ENCODE measurements at regions not wholly inside any gene's neighbourhood (a gene's known extent, or its start where the extent isn't known, plus 50 kb on each side); places are given as distances from the start of the nearest gene placed in this dataset.

GRCh38 chr14:87540339-87540738 is 452.6 kb downstream of the GALC start:
- H3K27me3 ChIP-seq (replicated peaks; ENCODE audit: insufficient read depth, low read depth, low read length, poor library complexity) = no peaks in the 10 kb centered on the region

DNA sequence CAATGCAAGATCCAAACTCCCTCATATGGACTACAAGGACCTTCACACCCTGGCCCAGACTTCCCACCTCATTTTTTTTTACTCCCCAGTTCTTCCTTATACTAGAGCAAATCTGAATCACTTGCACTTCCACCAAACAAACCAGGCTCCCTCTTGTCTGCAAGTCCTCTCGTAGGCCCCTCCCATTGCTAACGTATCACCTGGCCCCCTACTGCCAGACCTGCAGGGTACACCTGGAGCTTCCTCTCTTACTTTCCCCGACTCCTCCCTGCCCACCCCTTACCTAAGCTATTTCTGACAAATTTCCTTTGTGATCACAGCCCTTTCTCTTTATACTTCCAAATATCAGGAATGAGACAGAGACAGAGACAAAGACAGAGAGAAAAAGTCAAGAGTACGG is 463.9 kb downstream of the GALC start:
- Histone ChIP-seq H3K9me3 (ENCODE audit: low read depth, low read length, poor library complexity, severe bottlenecking) (no peaks in the 10 kb centered on the region), H3K36me3 (ENCODE audit: insufficient read depth, low read length, poor library complexity, severe bottlenecking) (no peaks in the 10 kb centered on the region), H3K4me3 (ENCODE audit: low read depth, low read length, poor library complexity, severe bottlenecking) (no peak overlapping the region), H3K27me3 (replicated peaks; ENCODE audit: insufficient read depth, low read depth, low read length, poor library complexity) (no peaks in the 10 kb centered on the region), H3K4me1 (ENCODE audit: insufficient read depth, low read length, poor library complexity, severe bottlenecking) (no peaks in the 10 kb centered on the region), H3K27ac (ENCODE audit: low read depth, low read length, poor library complexity, severe bottlenecking) (no peak overlapping the region)
- POLR2A ChIA-PET (ENCODE audit: low non-redundant PET) = no interaction called here
- BruUV-seq (replicated peaks) = no TSS peak
- CTCF ChIA-PET = interaction anchor here (0.6 kb wide), 1 partner anchor 54 kb away, joined by 3 read pairs; no protein-coding TSS in a partner anchor
- intact Hi-C loops (cut with micrococcal nuclease; ENCODE audit: unreplicated experiment) = no loop called here
- no peak for DNase-seq (ENCODE audit: low spot score)
- TF ChIP-seq CTCF (conservative IDR thresholded peaks at IDR 0.05; ENCODE audit: low read depth, low read length) (no peak), EZH2 (IDR thresholded peaks at IDR 0.05; ENCODE audit: borderline replicate concordance, low read depth, low read length, poor library complexity, severe bottlenecking) (no peak)

More at GRCh38 chr14:87540339-87540738, 452.6 kb downstream of the GALC start:
- CTCF ChIA-PET = no interaction called here
- Histone ChIP-seq H3K4me3 (ENCODE audit: low read depth, low read length, poor library complexity, severe bottlenecking) (no peak overlapping the region), H3K4me1 (ENCODE audit: insufficient read depth, low read length, poor library complexity, severe bottlenecking) (no peaks in the 10 kb centered on the region), H3K36me3 (ENCODE audit: insufficient read depth, low read length, poor library complexity, severe bottlenecking) (no peaks in the 10 kb centered on the region), H3K27ac (ENCODE audit: low read depth, low read length, poor library complexity, severe bottlenecking) (no peak overlapping the region), H3K9me3 (ENCODE audit: low read depth, low read length, poor library complexity, severe bottlenecking) (no peaks in the 10 kb centered on the region)
- no TSS peak for BruUV-seq (replicated peaks)
- DNase-seq (ENCODE audit: low spot score) = no peak
- TF ChIP-seq CTCF (conservative IDR thresholded peaks at IDR 0.05; ENCODE audit: low read depth, low read length) = no peak
- no peak for TF ChIP-seq EZH2 (IDR thresholded peaks at IDR 0.05; ENCODE audit: borderline replicate concordance, low read depth, low read length, poor library complexity, severe bottlenecking)
- intact Hi-C loops (cut with micrococcal nuclease; ENCODE audit: unreplicated experiment) = no loop called here
- POLR2A ChIA-PET (ENCODE audit: low non-redundant PET) = no interaction called here

DNA sequence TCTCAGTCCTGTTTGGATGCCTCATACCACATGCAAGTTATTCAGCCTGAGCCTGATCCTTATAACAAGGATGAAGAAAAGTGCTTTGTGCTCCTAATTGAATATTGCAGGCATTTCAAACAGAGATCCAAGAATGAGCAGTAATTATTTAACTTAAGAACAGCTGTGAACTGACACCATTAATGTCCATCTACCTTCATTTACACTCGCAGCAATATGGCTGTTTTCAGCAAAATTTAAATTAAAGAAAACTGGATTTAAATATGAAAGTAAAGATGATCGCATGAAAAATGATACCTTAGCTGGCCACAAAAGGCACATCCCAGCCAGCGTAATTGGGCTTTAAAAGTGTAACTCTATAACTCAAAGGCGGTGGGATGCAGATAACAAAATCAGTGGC is 466.3 kb downstream of the GALC start:
- CTCF ChIA-PET = no interaction called here

More for the DNA sequence above, 466.3 kb downstream of the GALC start:
- no peaks in the 10 kb centered on the region for H3K27me3 ChIP-seq (replicated peaks; ENCODE audit: insufficient read depth, low read depth, low read length, poor library complexity)
- intact Hi-C loops (cut with micrococcal nuclease; ENCODE audit: unreplicated experiment) = no loop called here
- TF ChIP-seq CTCF (conservative IDR thresholded peaks at IDR 0.05; ENCODE audit: low read depth, low read length) = no peak
- TF ChIP-seq EZH2 (IDR thresholded peaks at IDR 0.05; ENCODE audit: borderline replicate concordance, low read depth, low read length, poor library complexity, severe bottlenecking) = no peak
- no peak overlapping the region for H3K27ac ChIP-seq (ENCODE audit: low read depth, low read length, poor library complexity, severe bottlenecking)
- no TSS peak for BruUV-seq (replicated peaks)
- H3K4me3 ChIP-seq (ENCODE audit: low read depth, low read length, poor library complexity, severe bottlenecking) = no peak overlapping the region
- no peaks in the 10 kb centered on the region for H3K9me3 ChIP-seq (ENCODE audit: low read depth, low read length, poor library complexity, severe bottlenecking)
- no peaks in the 10 kb centered on the region for H3K4me1 ChIP-seq (ENCODE audit: insufficient read depth, low read length, poor library complexity, severe bottlenecking)
- POLR2A ChIA-PET (ENCODE audit: low non-redundant PET) = no interaction called here
- no peaks in the 10 kb centered on the region for H3K36me3 ChIP-seq (ENCODE audit: insufficient read depth, low read length, poor library complexity, severe bottlenecking)
- DNase-seq (ENCODE audit: low spot score) = no peak
